ENCODE measurements at regions not wholly inside any gene's neighbourhood (a gene's known extent, or its start where the extent isn't known, plus 50 kb on each side); places are given as distances from the start of the nearest gene placed in this dataset.

- TF ChIP-seq ZNF331 (CRISPR knock-in tag; IDR thresholded peaks at IDR 0.05; ENCODE audit: low read depth) = no peak
- TF ChIP-seq CREB1 (CRISPR knock-in tag; IDR thresholded peaks at IDR 0.05; ENCODE audit: low read depth) = no peak
- TF ChIP-seq STAT1 (IDR thresholded peaks at IDR 0.05; ENCODE audit: unreplicated experiment) = no peak
- TF ChIP-seq JUNB (IDR thresholded peaks at IDR 0.05; ENCODE audit: unreplicated experiment) = no peak
- no peak for TF ChIP-seq ZNF114 (CRISPR knock-in tag; IDR thresholded peaks at IDR 0.05)
- no peak for TF ChIP-seq EZH2phosphoT487 (IDR thresholded peaks at IDR 0.05; ENCODE audit: unreplicated experiment)
- TF ChIP-seq NANOG (IDR thresholded peaks at IDR 0.05; ENCODE audit: borderline replicate concordance) = no peak
- no peak for TF ChIP-seq EZH2 (IDR thresholded peaks at IDR 0.05; ENCODE audit: low read depth, unreplicated experiment)
Observed at GRCh38 chr5:81899123-81899522, 72.7 kb upstream of the ATG10 start (continued).

- peaks cover 2% of the 10 kb centered on the region for H3K27me3 Mint-ChIP-seq (ENCODE audit: insufficient read depth, low read depth, poor library complexity)
- peaks cover 17% of the 10 kb centered on the region; the same call in 2 of the 3 replicates for H3K9me3 Mint-ChIP-seq
- H3K9me2 ChIP-seq (ENCODE audit: insufficient read depth) = no peaks in the 10 kb centered on the region
- no peaks in the 10 kb centered on the region for H3K36me3 ChIP-seq (ENCODE audit: insufficient read depth)
- H3K36me3 Mint-ChIP-seq (ENCODE audit: low read depth) = peaks cover 16% of the 10 kb centered on the region; the same call in 2 of the 3 replicates
- no peak overlapping the region for H3K4me2 ChIP-seq
- no peaks in the 10 kb centered on the region for H3K79me2 ChIP-seq (replicated peaks; ENCODE audit: insufficient read depth)
- no peaks in the 10 kb centered on the region for H3F3A ChIP-seq (replicated peaks; ENCODE audit: low read depth)
- DNase-seq (ENCODE audit: low spot score) (no peak), ATAC-seq (no peak)
- H3K4me3 ChIP-seq = no peak overlapping the region
- H3K4me1 Mint-ChIP-seq = peaks cover 16% of the 10 kb centered on the region
- no peak overlapping the region for H3K27ac ChIP-seq (ENCODE audit: low read depth)
- no peaks in the 10 kb centered on the region for H3K4me1 ChIP-seq (ENCODE audit: insufficient read depth)
- no peak overlapping the region for H3K27ac Mint-ChIP-seq
- no peaks in the 10 kb centered on the region for H3K27me3 ChIP-seq (ENCODE audit: insufficient read depth)
- no peaks in the 10 kb centered on the region for H4K20me1 ChIP-seq (replicated peaks; ENCODE audit: insufficient read depth)
- no peak overlapping the region for H3K4me3 Mint-ChIP-seq
- no peak overlapping the region for H2AFZ ChIP-seq
- TF ChIP-seq JUNB (IDR thresholded peaks at IDR 0.05; ENCODE audit: unreplicated experiment) (no peak), ETS1 (IDR thresholded peaks at IDR 0.05) (no peak), ZNF331 (CRISPR knock-in tag; IDR thresholded peaks at IDR 0.05; ENCODE audit: low read depth) (no peak), NANOG (IDR thresholded peaks at IDR 0.05; ENCODE audit: borderline replicate concordance) (no peak), CREB1 (CRISPR knock-in tag; IDR thresholded peaks at IDR 0.05; ENCODE audit: low read depth) (no peak), REST (IDR thresholded peaks at IDR 0.05; ENCODE audit: unreplicated experiment) (no peak), CTCF (conservative IDR thresholded peaks at IDR 0.05; ENCODE audit: low read depth in 2 of 2) (no peak), ZNF114 (CRISPR knock-in tag; IDR thresholded peaks at IDR 0.05) (no peak), STAT1 (IDR thresholded peaks at IDR 0.05; ENCODE audit: unreplicated experiment) (no peak), POLR2AphosphoS5 (IDR thresholded peaks at IDR 0.05; ENCODE audit: low read depth) (no peak), ZNF462 (CRISPR knock-in tag; IDR thresholded peaks at IDR 0.05) (no peak), EZH2 (IDR thresholded peaks at IDR 0.05; ENCODE audit: low read depth, unreplicated experiment) (no peak)
Observed at GRCh38 chr5:81898403-81898802, 73.4 kb upstream of the ATG10 start.

Measured in GM23338 (cell line).